Activated T-cell treated with anti-CD3 and anti-CD28 coated beads, Interleukin-2, amount 50 U/mL, for 48 hours (primary cell): ENCODE measurements at regions not wholly inside any gene's neighbourhood (a gene's known extent, or its start where the extent isn't known, plus 50 kb on each side); places are given as distances from the start of the nearest gene placed in this dataset.

Experiments
- DNase-seq, 2 experiments: peaks; one replicate each; pipeline ENCODE4 v3.0.0-alpha.2; 2020

GRCh38 chr1:208598021-208598420 is 353.8 kb upstream of the PLXNA2 start:
- no peak for DNase-seq

DNA sequence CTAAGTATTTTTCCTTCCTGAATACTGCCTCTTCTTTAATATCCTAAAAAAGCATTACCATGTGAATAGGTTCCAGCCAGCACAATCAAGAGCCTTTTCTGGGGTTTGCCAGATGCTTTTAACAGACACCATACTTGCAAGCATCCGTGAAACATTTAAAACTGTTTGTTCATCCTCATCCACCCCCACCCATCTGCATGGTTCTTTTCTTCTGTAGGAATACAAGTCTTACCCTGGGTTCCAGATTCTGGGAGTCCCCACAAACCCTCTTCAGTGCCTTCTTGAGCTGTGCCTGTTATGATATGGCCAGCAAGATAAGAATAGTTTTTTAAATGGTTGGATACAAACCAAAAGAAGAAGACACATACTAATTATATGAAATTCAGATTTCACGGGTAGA is 354.9 kb upstream of the PLXNA2 start:
- DNase-seq: no peak

- no peak for DNase-seq
Observed at GRCh38 chr1:208600456-208601190, 356.4 kb upstream of the PLXNA2 start.

GRCh38 chr1:208601561-208601960 is 357.4 kb upstream of the PLXNA2 start:
- DNase-seq: no peak

DNA sequence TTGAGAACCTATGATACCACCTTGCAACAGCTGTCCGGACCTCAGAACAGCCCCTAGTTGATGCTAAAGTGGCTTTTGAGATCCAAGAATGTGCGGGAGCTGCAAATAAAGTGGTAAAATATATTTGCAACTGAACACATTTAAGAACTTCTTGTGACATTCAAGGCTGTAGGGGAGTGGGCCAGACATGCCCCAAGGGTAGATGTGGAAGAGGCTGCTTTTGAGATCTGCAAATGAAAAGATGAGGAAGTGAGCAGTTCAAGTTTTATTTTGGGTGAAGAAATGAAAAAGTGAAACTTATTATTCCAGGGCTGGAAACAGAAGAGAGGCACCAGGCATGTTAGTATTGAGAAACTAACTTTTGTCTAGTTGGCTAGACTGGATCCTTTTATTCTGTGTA is 359.5 kb upstream of the PLXNA2 start:
- no peak for DNase-seq

DNA sequence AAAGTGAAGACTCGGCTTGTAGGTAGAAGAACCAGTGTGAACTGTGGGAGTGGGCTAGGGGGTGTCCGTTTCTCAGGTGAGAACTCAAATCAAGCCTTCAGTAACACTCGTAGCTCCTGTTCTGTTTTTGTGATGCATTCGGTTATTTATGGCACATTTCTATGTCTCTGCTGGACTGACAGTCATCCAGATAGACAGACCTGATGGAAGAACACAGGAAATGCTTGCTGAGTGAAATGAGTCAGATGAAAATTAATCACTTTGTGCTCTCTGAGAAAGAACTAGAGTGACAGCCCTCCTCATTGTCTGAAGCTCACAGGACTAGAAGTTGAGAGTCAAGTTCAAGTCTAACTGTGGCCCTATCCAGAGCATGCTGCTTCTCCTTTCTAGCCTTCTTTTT is 360.1 kb upstream of the PLXNA2 start:
- DNase-seq: no peak

- DNase-seq: no peak
Observed at GRCh38 chr1:208606959-208607358, 362.8 kb upstream of the PLXNA2 start.

DNA sequence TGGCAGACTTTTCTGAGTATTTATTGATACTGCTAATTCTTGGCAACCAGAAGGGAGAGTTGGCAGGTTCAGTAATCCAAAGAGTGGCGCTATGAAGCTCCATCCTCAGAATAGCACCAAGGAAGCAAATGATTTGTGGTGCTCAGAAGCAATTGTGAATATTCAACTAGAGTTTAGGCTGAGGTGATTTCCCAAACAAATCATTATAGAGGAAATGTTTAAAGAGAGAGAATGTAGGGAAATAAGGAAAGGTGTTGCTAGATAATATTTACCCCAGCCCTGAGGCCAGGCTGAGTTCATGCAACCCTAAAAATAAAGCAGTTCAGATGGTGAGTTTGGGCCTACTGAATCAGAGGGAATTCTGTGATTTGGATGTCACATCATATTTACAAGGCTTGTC is 363.4 kb upstream of the PLXNA2 start:
- DNase-seq: no peak

- no peak for DNase-seq
Observed at GRCh38 chr1:208614610-208615009, 370.4 kb upstream of the PLXNA2 start.

- no peak for DNase-seq
Observed at GRCh38 chr1:208615371-208615770, 371.2 kb upstream of the PLXNA2 start.

DNA sequence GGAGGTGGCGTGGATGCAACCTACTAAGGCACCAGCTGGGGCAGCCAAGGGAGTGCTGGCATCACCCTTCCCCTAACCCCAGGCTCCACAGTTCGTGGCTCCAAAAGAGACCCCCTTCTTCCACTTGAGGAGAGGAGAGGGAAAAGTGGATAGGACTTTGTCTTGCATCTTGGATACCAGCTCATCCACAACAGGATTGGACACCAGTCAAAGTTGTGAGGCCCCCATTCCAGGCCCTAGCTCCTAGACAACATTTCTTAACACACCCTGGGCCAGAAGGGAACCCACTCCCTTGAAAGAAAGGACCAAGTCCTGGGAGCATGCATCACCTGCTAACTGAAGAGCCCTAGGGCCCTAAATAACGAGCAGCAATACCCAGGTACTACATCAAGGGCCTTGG is 372.6 kb upstream of the PLXNA2 start:
- no peak for DNase-seq

DNA sequence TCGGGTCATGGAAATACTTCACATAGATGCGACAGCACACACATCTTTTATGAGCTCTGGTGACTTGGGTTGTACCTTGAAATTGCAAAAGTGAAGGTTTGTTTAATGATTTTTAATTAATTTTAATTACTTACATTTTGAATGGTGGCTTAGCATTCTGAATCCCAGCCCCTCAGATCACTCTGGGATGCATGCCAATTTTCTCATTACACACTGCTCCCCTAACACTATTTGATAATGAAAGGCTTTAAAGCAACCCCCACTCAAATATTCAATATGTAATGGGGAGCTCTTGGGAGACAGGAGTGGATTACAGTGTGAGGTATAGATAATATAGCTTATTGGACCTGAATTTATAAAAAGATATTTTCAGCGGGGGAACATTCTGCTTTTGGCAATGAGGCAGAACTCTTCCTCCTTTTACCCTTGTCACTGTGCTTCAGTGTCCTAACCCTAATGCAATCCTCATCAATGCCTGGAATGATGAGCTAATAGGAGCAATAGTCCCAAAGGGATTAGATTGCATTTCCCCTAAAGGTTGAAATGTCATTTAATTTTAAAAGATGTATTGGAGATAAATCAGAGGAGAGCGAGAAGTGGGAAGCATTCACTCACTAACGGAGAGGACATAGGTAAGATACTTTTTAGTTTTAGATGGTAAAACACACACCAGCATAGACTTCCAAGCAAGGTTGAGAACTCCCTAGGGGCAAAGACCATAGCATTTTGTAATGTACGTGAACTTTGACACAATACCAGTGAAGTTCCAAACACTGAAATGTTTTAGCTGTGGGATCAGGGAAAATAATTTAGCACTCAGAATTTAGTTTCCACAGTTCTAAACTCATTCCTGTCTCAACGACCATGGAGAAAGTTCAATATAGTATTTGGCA is 384.1 kb upstream of the PLXNA2 start:
- DNase-seq: no peak

GRCh38 chr1:208631092-208631491 is 386.9 kb upstream of the PLXNA2 start:
- DNase-seq: no peak

DNA sequence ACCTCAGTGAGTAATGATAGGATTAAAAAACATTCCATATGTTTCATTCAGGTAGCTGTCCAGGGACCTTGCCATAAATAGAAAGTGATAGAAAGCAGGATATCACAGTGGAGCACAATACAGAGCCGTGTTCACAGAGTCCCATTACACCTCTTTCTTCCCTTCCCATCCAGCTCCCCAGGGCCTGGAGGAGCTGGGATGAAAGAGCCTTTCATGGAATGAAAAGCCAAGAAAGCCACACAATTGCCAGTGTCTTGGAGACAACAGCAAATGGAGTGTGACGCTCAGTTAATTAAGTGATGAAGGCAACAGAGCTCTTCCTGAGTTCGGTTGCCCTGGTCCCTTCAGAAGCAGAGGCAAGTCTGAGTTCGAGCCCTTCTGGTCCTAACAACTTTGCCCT is 387.3 kb upstream of the PLXNA2 start:
- DNase-seq: no peak

DNA sequence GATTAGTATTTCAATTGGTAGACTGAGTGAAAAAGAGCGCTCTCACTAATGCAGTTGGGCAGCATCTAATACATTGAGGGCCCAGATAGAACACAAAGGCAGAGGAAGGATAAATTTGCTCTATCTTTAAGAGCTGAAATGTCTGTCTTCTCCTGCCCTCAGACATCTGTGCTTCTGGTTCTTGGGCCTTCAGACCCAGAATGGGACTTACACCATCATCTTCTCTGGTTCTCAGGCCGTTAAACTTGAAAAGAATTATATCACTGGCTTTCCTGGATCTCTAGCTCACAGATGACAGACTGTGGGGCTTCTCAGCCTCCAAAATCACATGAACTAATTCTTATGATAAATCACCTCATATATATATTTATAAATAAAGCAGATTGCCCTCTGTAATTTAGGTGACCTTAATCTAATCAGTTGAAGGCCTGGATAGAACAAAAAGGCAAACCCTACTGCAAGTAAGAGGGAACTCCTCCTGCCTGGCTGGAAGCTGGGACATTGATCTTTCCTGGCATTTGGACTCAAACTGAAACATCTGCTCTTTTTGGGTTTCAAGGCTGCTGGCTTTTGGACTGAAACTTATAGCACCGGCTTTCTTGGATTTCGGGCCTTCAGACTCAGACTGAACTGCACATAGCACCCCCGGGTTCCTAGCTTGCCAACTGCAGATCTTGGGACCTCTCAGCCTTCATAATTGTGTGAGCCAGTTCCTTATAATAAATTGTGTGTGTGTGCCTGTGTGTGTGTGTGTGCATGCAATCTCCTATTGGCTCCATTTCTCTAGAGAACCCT is 390.4 kb upstream of the PLXNA2 start:
- no peak for DNase-seq

DNA sequence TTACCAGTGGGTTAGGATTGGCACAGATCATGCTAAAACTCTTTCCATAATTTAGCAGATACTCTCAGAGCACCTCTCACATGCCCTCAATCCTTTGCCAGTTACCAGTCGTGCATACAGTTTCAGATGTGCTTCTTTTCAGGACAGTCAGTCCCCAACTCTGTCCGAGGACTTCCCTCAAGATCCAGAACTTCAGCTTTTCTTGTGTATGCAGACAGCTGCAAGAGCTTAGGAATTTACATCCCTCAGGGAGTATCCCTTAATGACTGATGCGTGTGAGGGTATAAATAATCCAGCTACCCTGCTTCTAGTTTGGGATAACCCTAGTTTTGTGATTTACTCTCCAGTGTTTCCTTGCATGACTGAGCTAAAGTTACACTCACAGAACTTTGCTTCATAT is 393.0 kb upstream of the PLXNA2 start:
- no peak for DNase-seq

DNA sequence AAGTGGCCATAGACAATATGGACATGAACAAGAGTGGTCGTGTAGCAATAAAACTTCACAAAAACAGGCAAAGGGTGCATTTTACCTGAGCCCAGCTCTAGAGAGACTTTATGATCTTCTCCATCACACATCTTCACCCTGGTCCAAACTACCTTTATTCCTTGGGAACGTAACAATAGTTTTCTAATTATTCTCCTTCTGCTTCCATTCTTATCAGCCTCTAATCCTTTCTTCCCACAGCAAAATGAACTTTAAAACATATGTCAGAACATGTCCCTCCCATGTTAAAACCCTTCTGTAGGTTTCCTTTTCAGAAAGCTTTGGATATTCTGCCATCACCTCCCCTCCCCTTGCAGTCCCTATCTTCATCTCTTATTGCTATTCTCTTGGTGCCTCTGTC is 395.2 kb upstream of the PLXNA2 start:
- no peak for DNase-seq

GRCh38 chr1:208640295-208640694 is 396.1 kb upstream of the PLXNA2 start:
- no peak for DNase-seq

GRCh38 chr1:208641579-208642280 is 397.5 kb upstream of the PLXNA2 start:
- DNase-seq: no peak

- no peak for DNase-seq
Observed at GRCh38 chr1:208643005-208643597, 398.9 kb upstream of the PLXNA2 start.

- no peak for DNase-seq
Observed at GRCh38 chr1:208644401-208645160, 400.4 kb upstream of the PLXNA2 start.

- no peak for DNase-seq
Observed at GRCh38 chr1:208646431-208646830, 402.2 kb upstream of the PLXNA2 start.
